ENCODE measurements at regions not wholly inside any gene's neighbourhood (a gene's known extent, or its start where the extent isn't known, plus 50 kb on each side); places are given as distances from the start of the nearest gene placed in this dataset.

DNA sequence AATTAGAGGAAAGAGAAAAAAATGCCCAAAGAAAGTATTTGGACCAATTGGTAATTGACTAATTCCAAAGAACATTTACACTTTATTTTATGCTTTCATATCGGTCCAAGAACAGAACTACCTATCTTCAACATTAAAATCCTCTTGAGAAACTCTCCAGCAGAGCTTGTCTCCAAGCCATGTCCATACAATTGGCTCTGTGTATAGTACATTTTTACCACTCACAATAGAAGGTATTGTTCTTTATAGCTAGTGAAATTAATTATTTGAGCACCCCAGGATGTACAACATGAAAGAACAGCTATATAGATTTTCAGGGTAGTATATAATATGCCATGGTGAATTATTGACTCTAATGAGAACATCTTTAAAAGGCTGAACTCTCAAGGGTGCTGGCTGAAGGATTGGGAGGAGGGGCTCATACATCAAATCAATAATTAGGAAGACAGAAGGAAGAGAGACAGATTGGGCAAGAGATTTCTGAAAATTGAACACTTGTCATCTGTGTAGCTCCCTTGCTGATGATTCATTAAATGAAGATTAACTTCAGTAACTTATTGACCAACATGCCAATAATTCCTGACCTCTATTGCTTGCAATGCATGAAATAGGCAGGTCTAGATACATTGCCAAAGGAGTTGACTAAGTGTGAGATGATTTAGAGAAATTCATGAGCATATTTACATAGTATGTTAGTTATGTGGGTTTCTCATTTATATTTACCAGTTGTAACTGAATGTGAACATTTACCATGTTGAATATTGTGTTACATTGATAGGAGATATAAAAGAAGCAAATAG lies 249.7 kb downstream of the MTERF1 start:
- Histone ChIP-seq H3K27ac (ENCODE audit: extremely low read depth, low read depth, low read length) (no peak overlapping the region), H3K4me3 (ENCODE audit: low read depth, low read length) (no peak overlapping the region), H3K4me1 (ENCODE audit: control insufficient read depth, insufficient read depth, low read length) (peaks cover 7% of the 10 kb centered on the region; the same call in 1 of the 2 replicates), H3K36me3 (ENCODE audit: control insufficient read depth in 2 of 2, insufficient read depth in 1 of 2, low read length in 2 of 2) (no peaks in the 10 kb centered on the region), H3K9me3 (ENCODE audit: control insufficient read depth, insufficient read depth, low read depth, low read length) (no peaks in the 10 kb centered on the region)
- ChIA-PET CTCF (interaction anchor here (0.7 kb wide), 1 partner anchor 11 kb away, joined by 3 read pairs; no protein-coding TSS in a partner anchor), POLR2A (no interaction called here)
- no peak for TF ChIP-seq MZF1 (tag by site-specific recombination; IDR thresholded peaks at IDR 0.05; ENCODE audit: borderline replicate concordance)
- no peak for TF ChIP-seq ZNF274 (IDR thresholded peaks at IDR 0.05; ENCODE audit: low read length)
- TF ChIP-seq ZNF274 (tag by site-specific recombination; IDR thresholded peaks at IDR 0.05; ENCODE audit: borderline replicate concordance), result no peak
- no peak for TF ChIP-seq ZBTB17 (tag by site-specific recombination; IDR thresholded peaks at IDR 0.05)
- no peak for TF ChIP-seq ZNF335 (tag by site-specific recombination; conservative IDR thresholded peaks at IDR 0.05)
- no peak for TF ChIP-seq ZNF530 (tag by site-specific recombination; IDR thresholded peaks at IDR 0.05; ENCODE audit: low read depth)
- TF ChIP-seq ZNF660 (tag by site-specific recombination; IDR thresholded peaks at IDR 0.05), result no peak
- TF ChIP-seq ZNF544 (tag by site-specific recombination; IDR thresholded peaks at IDR 0.05), result no peak
- TF ChIP-seq SP2 (tag by site-specific recombination; IDR thresholded peaks at IDR 0.05), result no peak
- TF ChIP-seq ZNF324 (tag by site-specific recombination; IDR thresholded peaks at IDR 0.05), result no peak
- no peak for TF ChIP-seq ZNF501 (tag by site-specific recombination; IDR thresholded peaks at IDR 0.05)
- TF ChIP-seq ZNF626 (tag by site-specific recombination; IDR thresholded peaks at IDR 0.05), result no peak
- TF ChIP-seq ZNF777 (tag by site-specific recombination; IDR thresholded peaks at IDR 0.05; ENCODE audit: borderline replicate concordance), result no peak
- no peak for TF ChIP-seq ZNF623 (tag by site-specific recombination; IDR thresholded peaks at IDR 0.05)
- TF ChIP-seq ZNF19 (tag by site-specific recombination; IDR thresholded peaks at IDR 0.05; ENCODE audit: low read depth), result no peak
- no peak for TF ChIP-seq ZNF248 (tag by site-specific recombination; IDR thresholded peaks at IDR 0.05)
- TF ChIP-seq, protein P1, sequence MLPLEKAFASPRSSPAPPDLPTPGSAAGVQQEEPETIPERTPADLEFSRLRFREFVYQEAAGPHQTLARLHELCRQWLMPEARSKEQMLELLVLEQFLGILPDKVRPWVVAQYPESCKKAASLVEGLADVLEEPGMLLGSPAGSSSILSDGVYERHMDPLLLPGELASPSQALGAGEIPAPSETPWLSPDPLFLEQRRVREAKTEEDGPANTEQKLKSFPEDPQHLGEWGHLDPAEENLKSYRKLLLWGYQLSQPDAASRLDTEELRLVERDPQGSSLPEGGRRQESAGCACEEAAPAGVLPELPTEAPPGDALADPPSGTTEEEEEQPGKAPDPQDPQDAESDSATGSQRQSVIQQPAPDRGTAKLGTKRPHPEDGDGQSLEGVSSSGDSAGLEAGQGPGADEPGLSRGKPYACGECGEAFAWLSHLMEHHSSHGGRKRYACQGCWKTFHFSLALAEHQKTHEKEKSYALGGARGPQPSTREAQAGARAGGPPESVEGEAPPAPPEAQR (tag by site-specific recombination; IDR thresholded peaks at IDR 0.05), result no peak
- TF ChIP-seq, protein P2, sequence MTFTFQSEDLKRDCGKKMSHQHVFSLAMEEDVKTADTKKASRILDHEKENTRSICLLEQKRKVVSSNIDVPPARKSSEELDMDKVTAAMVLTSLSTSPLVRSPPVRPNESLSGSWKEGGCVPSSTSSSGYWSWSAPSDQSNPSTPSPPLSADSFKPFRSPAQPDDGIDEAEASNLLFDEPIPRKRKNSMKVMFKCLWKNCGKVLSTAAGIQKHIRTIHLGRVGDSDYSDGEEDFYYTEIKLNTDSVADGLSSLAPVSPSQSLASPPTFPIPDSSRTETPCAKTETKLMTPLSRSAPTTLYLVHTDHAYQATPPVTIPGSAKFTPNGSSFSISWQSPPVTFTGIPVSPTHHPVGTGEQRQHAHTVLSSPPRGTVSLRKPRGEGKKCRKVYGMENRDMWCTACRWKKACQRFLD (tag by site-specific recombination; IDR thresholded peaks at IDR 0.05), result no peak
- TF ChIP-seq ZNF785 (tag by site-specific recombination; IDR thresholded peaks at IDR 0.05), result no peak

DNA sequence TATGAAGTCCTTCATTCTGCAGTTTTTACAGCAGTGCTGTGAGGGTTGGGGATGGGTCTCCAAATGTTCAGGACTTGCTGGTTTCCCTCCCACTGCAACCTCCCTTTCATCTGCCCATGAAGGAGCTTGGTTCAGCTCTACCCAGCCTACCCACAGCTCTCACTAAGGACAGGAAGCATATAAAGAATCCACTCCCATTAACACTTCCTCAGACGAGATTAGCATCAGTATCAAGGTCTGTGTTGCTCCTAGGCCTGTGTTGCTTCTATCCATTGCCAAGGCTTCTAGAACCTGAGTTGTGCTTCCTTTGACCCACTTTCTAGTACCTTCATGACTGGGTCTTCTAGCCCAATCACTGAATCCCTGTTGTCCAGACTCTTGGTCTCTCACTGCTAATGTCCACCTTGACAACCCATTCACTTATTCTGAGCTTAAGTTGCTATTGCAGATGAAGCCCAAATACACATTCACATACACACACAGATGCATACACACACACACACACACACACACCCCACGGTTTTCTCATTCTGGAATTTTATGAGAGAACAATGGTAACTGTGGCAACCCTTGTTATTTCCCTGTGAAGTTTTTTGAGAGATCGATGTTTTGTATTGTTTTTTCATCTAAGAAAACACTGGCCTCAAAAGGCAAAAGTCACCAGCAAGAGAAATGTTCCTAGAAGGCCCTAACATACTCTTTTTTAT lies 248.1 kb downstream of the MTERF1 start:
- CTCF ChIA-PET, result no interaction called here
- H3K4me1 ChIP-seq (ENCODE audit: control insufficient read depth, insufficient read depth, low read length), result peaks cover 7% of the 10 kb centered on the region; the same call in 1 of the 2 replicates
- POLR2A ChIA-PET, result no interaction called here
- no peak for TF ChIP-seq ZBTB21 (tag by site-specific recombination; IDR thresholded peaks at IDR 0.05)
- TF ChIP-seq, protein P3, sequence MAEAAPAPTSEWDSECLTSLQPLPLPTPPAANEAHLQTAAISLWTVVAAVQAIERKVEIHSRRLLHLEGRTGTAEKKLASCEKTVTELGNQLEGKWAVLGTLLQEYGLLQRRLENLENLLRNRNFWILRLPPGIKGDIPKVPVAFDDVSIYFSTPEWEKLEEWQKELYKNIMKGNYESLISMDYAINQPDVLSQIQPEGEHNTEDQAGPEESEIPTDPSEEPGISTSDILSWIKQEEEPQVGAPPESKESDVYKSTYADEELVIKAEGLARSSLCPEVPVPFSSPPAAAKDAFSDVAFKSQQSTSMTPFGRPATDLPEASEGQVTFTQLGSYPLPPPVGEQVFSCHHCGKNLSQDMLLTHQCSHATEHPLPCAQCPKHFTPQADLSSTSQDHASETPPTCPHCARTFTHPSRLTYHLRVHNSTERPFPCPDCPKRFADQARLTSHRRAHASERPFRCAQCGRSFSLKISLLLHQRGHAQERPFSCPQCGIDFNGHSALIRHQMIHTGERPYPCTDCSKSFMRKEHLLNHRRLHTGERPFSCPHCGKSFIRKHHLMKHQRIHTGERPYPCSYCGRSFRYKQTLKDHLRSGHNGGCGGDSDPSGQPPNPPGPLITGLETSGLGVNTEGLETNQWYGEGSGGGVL (tag by site-specific recombination; IDR thresholded peaks at IDR 0.05), result no peak
- TF ChIP-seq, protein P4, sequence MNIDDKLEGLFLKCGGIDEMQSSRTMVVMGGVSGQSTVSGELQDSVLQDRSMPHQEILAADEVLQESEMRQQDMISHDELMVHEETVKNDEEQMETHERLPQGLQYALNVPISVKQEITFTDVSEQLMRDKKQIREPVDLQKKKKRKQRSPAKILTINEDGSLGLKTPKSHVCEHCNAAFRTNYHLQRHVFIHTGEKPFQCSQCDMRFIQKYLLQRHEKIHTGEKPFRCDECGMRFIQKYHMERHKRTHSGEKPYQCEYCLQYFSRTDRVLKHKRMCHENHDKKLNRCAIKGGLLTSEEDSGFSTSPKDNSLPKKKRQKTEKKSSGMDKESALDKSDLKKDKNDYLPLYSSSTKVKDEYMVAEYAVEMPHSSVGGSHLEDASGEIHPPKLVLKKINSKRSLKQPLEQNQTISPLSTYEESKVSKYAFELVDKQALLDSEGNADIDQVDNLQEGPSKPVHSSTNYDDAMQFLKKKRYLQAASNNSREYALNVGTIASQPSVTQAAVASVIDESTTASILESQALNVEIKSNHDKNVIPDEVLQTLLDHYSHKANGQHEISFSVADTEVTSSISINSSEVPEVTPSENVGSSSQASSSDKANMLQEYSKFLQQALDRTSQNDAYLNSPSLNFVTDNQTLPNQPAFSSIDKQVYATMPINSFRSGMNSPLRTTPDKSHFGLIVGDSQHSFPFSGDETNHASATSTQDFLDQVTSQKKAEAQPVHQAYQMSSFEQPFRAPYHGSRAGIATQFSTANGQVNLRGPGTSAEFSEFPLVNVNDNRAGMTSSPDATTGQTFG (tag by site-specific recombination; IDR thresholded peaks at IDR 0.05; ENCODE audit: borderline replicate concordance), result no peak
- H3K9me3 ChIP-seq (ENCODE audit: control insufficient read depth, insufficient read depth, low read depth, low read length), result no peaks in the 10 kb centered on the region
- H3K36me3 ChIP-seq (ENCODE audit: control insufficient read depth in 2 of 2, insufficient read depth in 1 of 2, low read length in 2 of 2), result no peaks in the 10 kb centered on the region
- H3K27ac ChIP-seq (ENCODE audit: extremely low read depth, low read depth, low read length), result no peak overlapping the region
- H3K4me3 ChIP-seq (ENCODE audit: low read depth, low read length), result no peak overlapping the region
